T-helper 2 cell treated with Interferon-gamma antibody and Interleukin-4, amounts not matched to agents 5 μg/mL and 100 μg/mL, for 36 hours (primary cell): ENCODE measurements at regions not wholly inside any gene's neighbourhood (a gene's known extent, or its start where the extent isn't known, plus 50 kb on each side); places are given as distances from the start of the nearest gene placed in this dataset.
"Not testable (repeated sequence)": the region's sequence is repeated elsewhere in the genome, so short reads cannot be mapped to it uniquely, and the experiment has no call there.

ENCODE experiments used
- DNase-seq: peaks from one replicate; pipeline ENCODE4 v3.0.0; 2021; ENCODE audit warnings: low spot score
- H3K27ac Mint-ChIP-seq: one replicate; pipeline ENCODE4 v1.8.0; 2021; ENCODE audit warnings: mild to moderate bottlenecking, mixed read lengths
- H3K27me3 Mint-ChIP-seq: one replicate; pipeline ENCODE4 v1.8.0; 2021; ENCODE audit warnings: low read depth, mixed read lengths
- H3K36me3 Mint-ChIP-seq: one replicate; pipeline ENCODE4 v1.8.0; 2021; ENCODE audit warnings: low read depth, mixed read lengths
- H3K4me1 Mint-ChIP-seq: one replicate; pipeline ENCODE4 v1.8.0; 2021; ENCODE audit warnings: low read depth, mixed read lengths
- H3K4me3 Mint-ChIP-seq: one replicate; pipeline ENCODE4 v1.8.0; 2022; ENCODE audit warnings: mild to moderate bottlenecking, moderate library complexity, mixed read lengths
- H3K9me3 Mint-ChIP-seq: one replicate; pipeline ENCODE4 v1.8.0; 2021; ENCODE audit warnings: mixed read lengths

GRCh38 chr22:11599456-11599855 is 3928.5 kb upstream of the OR11H1 start:
- DNase-seq, H3K36me3 Mint-ChIP-seq, H3K4me3 Mint-ChIP-seq, H3K27ac Mint-ChIP-seq, H3K27me3 Mint-ChIP-seq, H3K4me1 Mint-ChIP-seq: not testable (repeated sequence)
- peaks cover 66% of the 10 kb centered on the region for H3K9me3 Mint-ChIP-seq

GRCh38 chr22:11600161-11600560 is 3927.8 kb upstream of the OR11H1 start:
- not testable (repeated sequence) for H3K4me3 Mint-ChIP-seq, H3K27ac Mint-ChIP-seq

GRCh38 chr22:11600896-11601890 is 3926.8 kb upstream of the OR11H1 start:
- H3K9me3 Mint-ChIP-seq: peaks cover 61% of the 10 kb centered on the region
- H3K4me3 Mint-ChIP-seq, H3K4me1 Mint-ChIP-seq, H3K27me3 Mint-ChIP-seq, H3K27ac Mint-ChIP-seq, DNase-seq, H3K36me3 Mint-ChIP-seq: not testable (repeated sequence)

More at GRCh38 chr22:11600161-11600560, 3927.8 kb upstream of the OR11H1 start:
- H3K36me3 Mint-ChIP-seq, H3K27me3 Mint-ChIP-seq, H3K4me1 Mint-ChIP-seq, DNase-seq: not testable (repeated sequence)
- H3K9me3 Mint-ChIP-seq: peaks cover 67% of the 10 kb centered on the region

- not testable (repeated sequence) for H3K4me3 Mint-ChIP-seq, H3K36me3 Mint-ChIP-seq, H3K27ac Mint-ChIP-seq, DNase-seq, H3K4me1 Mint-ChIP-seq, H3K27me3 Mint-ChIP-seq
- peaks cover 57% of the 10 kb centered on the region for H3K9me3 Mint-ChIP-seq
These were observed 3923.2 kb upstream of the OR11H1 start for GRCh38 chr22:11604635-11605395.

GRCh38 chr22:11605468-11605981 is 3922.5 kb upstream of the OR11H1 start:
- H3K9me3 Mint-ChIP-seq: peaks cover 61% of the 10 kb centered on the region
- H3K4me3 Mint-ChIP-seq: no peak overlapping the region
- no peak overlapping the region for H3K27ac Mint-ChIP-seq
- H3K27me3 Mint-ChIP-seq: no peaks in the 10 kb centered on the region
- H3K4me1 Mint-ChIP-seq: no peaks in the 10 kb centered on the region
- DNase-seq: no peak
- H3K36me3 Mint-ChIP-seq: no peaks in the 10 kb centered on the region

GRCh38 chr22:11606047-11607000 is 3921.7 kb upstream of the OR11H1 start:
- peaks cover 66% of the 10 kb centered on the region for H3K9me3 Mint-ChIP-seq
- DNase-seq, H3K4me1 Mint-ChIP-seq, H3K36me3 Mint-ChIP-seq, H3K27me3 Mint-ChIP-seq, H3K27ac Mint-ChIP-seq, H3K4me3 Mint-ChIP-seq: not testable (repeated sequence)

GRCh38 chr22:11607215-11607614 is 3920.8 kb upstream of the OR11H1 start:
- not testable (repeated sequence) for H3K27ac Mint-ChIP-seq, DNase-seq, H3K4me1 Mint-ChIP-seq, H3K36me3 Mint-ChIP-seq, H3K4me3 Mint-ChIP-seq, H3K27me3 Mint-ChIP-seq
- peaks cover 67% of the 10 kb centered on the region for H3K9me3 Mint-ChIP-seq

GRCh38 chr22:11608486-11608885 is 3919.5 kb upstream of the OR11H1 start:
- not testable (repeated sequence) for DNase-seq, H3K4me3 Mint-ChIP-seq, H3K27me3 Mint-ChIP-seq, H3K36me3 Mint-ChIP-seq, H3K4me1 Mint-ChIP-seq, H3K27ac Mint-ChIP-seq
- peaks cover 64% of the 10 kb centered on the region for H3K9me3 Mint-ChIP-seq

GRCh38 chr22:11609193-11609592 is 3918.8 kb upstream of the OR11H1 start:
- not testable (repeated sequence) for H3K27me3 Mint-ChIP-seq, H3K4me1 Mint-ChIP-seq, H3K4me3 Mint-ChIP-seq, H3K27ac Mint-ChIP-seq, H3K36me3 Mint-ChIP-seq, DNase-seq
- H3K9me3 Mint-ChIP-seq: peaks cover 63% of the 10 kb centered on the region

- H3K36me3 Mint-ChIP-seq: peaks cover 12% of the 10 kb centered on the region
- not testable (repeated sequence) for H3K4me1 Mint-ChIP-seq, DNase-seq, H3K27me3 Mint-ChIP-seq, H3K4me3 Mint-ChIP-seq, H3K27ac Mint-ChIP-seq
- peaks cover 73% of the 10 kb centered on the region for H3K9me3 Mint-ChIP-seq
These were observed 3916.7 kb upstream of the OR11H1 start for GRCh38 chr22:11611280-11611679.

- H3K27ac Mint-ChIP-seq, H3K4me3 Mint-ChIP-seq, DNase-seq, H3K27me3 Mint-ChIP-seq, H3K4me1 Mint-ChIP-seq: not testable (repeated sequence)
- H3K36me3 Mint-ChIP-seq: peaks cover 12% of the 10 kb centered on the region
- peaks cover 77% of the 10 kb centered on the region for H3K9me3 Mint-ChIP-seq
These were observed 3916.1 kb upstream of the OR11H1 start for GRCh38 chr22:11611876-11612275.

- not testable (repeated sequence) for H3K4me1 Mint-ChIP-seq, H3K4me3 Mint-ChIP-seq, H3K27ac Mint-ChIP-seq, DNase-seq, H3K27me3 Mint-ChIP-seq
- peaks cover 72% of the 10 kb centered on the region for H3K9me3 Mint-ChIP-seq
- H3K36me3 Mint-ChIP-seq: peaks cover 15% of the 10 kb centered on the region
These were observed 3914.7 kb upstream of the OR11H1 start for GRCh38 chr22:11613081-11613897.
